ENCODE measurements at regions not wholly inside any gene's neighbourhood (a gene's known extent, or its start where the extent isn't known, plus 50 kb on each side); places are given as distances from the start of the nearest gene placed in this dataset.
"Not testable (repeated sequence)": the region's sequence is repeated elsewhere in the genome, so short reads cannot be mapped to it uniquely, and the experiment has no call there.

DNA sequence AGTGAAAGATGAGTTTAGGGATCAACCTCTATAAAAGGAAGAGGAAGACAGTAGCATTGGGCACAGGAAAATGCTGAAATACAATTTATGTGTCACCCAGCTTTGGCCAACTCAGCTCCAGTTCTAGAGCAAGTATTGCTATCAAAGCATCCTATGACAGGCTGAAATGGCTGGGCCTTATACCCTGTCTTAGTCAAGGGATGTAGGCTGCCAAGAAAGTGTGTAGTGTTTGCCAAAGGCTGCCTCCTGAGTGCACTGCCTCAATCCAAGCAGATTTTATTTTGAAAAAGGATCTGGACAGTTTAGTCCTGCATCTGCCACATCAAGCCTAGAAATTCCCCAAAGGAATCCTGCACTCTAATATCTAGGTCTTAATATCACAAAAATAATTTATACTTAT is 359.9 kb upstream of the ZC3H15 start:
- no peaks in the 10 kb centered on the region for H3K4me1 Mint-ChIP-seq
- no peaks in the 10 kb centered on the region for H3K27me3 Mint-ChIP-seq
- no peak overlapping the region for H3K27ac Mint-ChIP-seq
- ATAC-seq (ENCODE audit: low read depth): no peak
- POLR2A ChIA-PET: no interaction called here
- DNase-seq: no peak
- H3K36me3 Mint-ChIP-seq: no peaks in the 10 kb centered on the region
- no peak overlapping the region for H3K4me3 Mint-ChIP-seq
- no peaks in the 10 kb centered on the region for H3K9me3 Mint-ChIP-seq

DNA sequence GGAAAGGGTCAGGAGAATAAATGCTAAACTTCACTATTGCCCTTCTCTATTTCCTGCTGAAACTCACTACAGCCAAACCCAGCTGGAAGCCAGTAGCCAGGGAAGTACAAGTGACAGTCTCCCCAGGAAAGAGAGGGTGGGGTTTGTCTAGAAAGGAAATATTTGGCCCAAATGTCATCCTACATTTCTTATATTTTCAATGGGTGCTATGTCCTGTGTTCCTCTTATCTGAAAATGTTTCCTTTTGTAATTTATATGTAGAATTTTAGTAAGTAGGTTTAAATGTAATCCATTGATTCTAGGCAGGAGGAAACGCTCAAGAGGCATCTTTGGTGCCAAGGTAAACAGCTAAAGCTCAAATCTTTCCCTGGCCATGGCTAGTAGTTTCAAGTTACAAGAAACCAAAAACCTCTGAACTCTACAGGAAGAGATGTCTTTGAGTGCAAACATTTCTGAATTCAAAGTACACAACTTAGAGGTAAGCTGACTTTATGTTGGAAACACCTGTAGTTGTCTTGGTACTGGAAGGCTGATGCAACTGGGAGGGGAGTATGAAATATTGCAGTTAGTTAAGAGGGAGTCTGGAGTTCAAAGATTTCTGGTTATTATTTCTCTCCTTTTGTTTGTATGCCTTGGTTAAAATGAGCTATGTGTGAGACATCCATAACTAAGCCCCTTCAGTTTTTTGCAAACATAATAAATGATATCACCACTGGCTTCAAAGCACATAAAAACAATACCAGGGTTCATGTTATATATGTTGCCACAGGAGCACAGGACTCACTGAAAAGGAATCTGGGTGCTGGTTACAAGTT is 356.1 kb upstream of the ZC3H15 start:
- Mint-ChIP-seq H3K4me1 (no peaks in the 10 kb centered on the region), H3K36me3 (no peaks in the 10 kb centered on the region), H3K27me3 (no peaks in the 10 kb centered on the region), H3K4me3 (no peak overlapping the region), H3K27ac (no peak overlapping the region), H3K9me3 (peaks cover 1% of the 10 kb centered on the region)
- DNase-seq (no peak), ATAC-seq (ENCODE audit: low read depth) (no peak)
- POLR2A ChIA-PET: no interaction called here

DNA sequence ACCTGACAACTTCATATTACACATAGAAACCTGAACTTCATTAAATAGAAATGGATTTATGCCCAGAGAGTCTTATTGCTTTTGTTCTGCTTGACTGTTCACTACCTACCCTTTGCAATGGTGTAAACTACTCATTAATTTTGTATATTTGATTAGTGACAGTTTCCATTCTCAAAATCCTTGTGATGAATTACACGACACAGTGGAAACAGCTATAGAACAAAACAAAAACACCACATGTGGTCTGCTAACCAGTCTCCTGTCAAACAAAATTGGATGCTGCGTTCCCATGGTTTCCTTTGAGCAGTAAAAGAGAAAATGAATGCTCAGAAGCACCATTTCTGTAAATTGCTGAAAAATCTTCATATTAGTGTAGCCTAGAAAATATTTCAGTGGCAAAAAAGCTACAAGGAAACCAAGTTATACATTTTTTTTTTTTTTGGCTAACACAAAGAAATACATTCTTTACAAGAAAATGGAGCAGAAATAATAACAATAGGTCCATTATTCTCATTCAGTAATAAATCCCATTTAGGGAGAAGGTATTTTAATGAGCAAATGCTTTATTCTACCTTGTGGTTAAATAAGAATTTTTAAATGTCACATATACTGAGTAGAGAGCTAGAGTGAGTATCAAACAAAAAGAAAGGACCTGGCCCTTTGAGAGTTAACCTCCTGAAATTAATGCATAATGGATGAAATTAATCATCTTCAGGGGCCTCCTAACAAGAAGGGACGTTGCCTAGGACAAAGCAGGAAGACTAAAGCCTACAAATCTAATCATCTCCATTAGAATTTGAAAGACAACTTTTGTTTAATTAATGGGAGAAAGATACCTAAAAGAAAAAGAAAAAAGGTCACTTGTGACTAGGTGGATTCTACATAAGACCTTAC is 355.1 kb upstream of the ZC3H15 start:
- Mint-ChIP-seq H3K4me1 (no peaks in the 10 kb centered on the region), H3K27ac (no peak overlapping the region), H3K4me3 (no peak overlapping the region), H3K36me3 (no peaks in the 10 kb centered on the region), H3K27me3 (no peaks in the 10 kb centered on the region), H3K9me3 (peaks cover 1% of the 10 kb centered on the region)
- POLR2A ChIA-PET: no interaction called here
- ATAC-seq (ENCODE audit: low read depth) (no peak), DNase-seq (no peak)

DNA sequence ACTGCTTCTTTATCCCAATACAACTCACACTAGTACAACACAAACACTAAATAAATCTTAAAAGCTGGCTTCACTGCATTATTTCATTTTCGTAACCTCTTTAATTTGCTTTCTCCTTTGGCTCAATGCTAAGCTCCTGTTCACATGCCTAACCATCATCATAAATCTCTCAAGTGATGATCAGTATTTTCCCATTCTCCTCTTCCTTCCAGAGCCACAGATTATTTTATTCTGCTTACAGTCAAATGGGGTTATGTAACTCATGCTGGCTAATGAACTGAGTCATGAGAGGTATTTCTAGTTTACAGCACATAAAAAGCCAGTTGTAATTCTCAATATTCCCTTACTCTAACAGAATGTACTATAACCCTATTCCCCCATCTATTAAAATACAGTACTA is 350.4 kb upstream of the ZC3H15 start:
- H3K4me1 Mint-ChIP-seq: no peaks in the 10 kb centered on the region
- POLR2A ChIA-PET: no interaction called here
- peaks cover 1% of the 10 kb centered on the region for H3K9me3 Mint-ChIP-seq
- H3K27me3 Mint-ChIP-seq: no peaks in the 10 kb centered on the region
- DNase-seq (no peak), ATAC-seq (ENCODE audit: low read depth) (no peak)
- H3K4me3 Mint-ChIP-seq: no peak overlapping the region
- no peaks in the 10 kb centered on the region for H3K36me3 Mint-ChIP-seq
- no peak overlapping the region for H3K27ac Mint-ChIP-seq

DNA sequence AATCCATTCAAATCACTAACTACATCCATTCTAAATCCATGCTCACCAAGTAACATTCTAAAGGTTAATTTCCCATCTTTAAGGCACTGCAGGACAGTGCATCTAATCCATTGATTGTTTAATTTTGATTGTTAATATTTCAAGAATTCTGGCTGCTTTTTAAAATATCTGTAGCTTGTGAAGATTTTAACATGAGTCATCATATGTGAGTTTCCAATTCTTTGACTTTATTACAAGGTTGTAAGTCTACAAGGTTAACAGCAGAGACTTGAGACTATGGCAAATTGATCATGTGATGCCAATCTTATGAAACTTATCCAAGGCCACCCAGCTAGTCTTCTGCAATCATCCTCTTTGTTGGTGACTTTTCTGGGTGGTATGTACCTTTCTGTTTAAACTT is 349.2 kb upstream of the ZC3H15 start:
- ATAC-seq (ENCODE audit: low read depth): no peak
- Mint-ChIP-seq H3K9me3 (peaks cover 1% of the 10 kb centered on the region), H3K36me3 (no peaks in the 10 kb centered on the region), H3K27me3 (no peaks in the 10 kb centered on the region), H3K27ac (no peak overlapping the region), H3K4me3 (no peak overlapping the region), H3K4me1 (no peaks in the 10 kb centered on the region)
- POLR2A ChIA-PET: no interaction called here
- no peak for DNase-seq

DNA sequence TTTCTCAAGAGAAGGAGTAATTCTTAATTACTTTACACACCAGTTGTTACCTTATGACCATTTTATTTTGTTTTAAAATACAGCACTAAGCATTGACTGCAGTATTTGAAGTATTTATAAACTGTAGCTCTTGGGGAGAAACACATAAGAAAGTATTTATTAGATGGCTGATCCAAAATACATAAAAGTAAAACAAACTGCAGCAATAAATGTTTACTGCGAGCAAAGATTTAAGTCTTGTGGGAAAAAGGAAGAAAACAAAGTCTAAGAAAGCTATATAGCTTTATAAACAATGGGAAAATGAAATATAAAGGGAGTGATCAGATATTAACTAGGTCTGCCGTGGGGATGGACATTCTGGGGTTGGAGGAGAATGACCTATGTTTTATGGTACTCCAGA is 347.2 kb upstream of the ZC3H15 start:
- Mint-ChIP-seq H3K4me1 (no peaks in the 10 kb centered on the region), H3K27me3 (no peaks in the 10 kb centered on the region), H3K9me3 (peaks cover 1% of the 10 kb centered on the region), H3K36me3 (no peaks in the 10 kb centered on the region), H3K4me3 (no peak overlapping the region), H3K27ac (no peak overlapping the region)
- DNase-seq: no peak
- POLR2A ChIA-PET: no interaction called here
- ATAC-seq (ENCODE audit: low read depth): no peak

DNA sequence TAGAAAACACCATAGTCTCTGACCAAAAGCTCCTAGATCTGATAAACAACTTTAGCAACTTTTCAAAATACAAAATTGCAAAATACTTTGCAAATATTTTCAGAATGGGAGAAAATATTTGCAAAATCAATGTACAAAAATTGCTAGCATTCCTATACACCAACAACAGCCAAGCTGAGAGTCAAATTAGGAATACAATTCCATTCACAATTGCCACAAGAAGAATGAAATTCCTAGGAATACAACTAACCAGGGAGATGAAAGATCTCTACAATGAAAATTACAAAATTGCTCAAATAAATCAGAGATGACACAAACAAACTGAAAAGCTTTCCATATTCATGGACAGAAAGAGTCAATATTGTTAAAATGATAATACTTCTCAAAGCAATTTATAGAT is 327.0 kb upstream of the ZC3H15 start:
- Mint-ChIP-seq H3K27me3 (no peaks in the 10 kb centered on the region), H3K27ac (no peak overlapping the region), H3K4me1 (no peaks in the 10 kb centered on the region), H3K4me3 (no peak overlapping the region), H3K36me3 (peaks cover 4% of the 10 kb centered on the region), H3K9me3 (no peaks in the 10 kb centered on the region)
- POLR2A ChIA-PET: no interaction called here
- ATAC-seq (ENCODE audit: low read depth) (no peak), DNase-seq (no peak)

DNA sequence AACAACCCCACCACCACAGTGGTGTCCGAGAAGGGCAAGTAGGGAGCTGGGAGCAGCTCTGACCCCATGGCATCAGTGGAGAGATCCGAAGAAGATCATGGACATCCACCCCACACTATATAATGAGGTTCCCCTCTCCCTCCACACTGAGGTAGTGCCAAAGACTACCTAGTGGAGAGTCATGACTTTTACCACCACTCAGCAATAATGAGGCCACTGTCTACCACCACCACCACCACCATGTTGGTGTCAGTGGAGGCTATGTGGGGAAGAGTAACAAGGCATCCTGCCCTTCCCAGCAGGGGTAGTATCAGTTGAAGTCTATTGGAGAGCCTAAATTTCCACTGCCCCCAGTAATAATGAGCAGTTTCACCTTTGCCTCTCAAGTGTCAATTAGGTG is 321.7 kb upstream of the ZC3H15 start:
- POLR2A ChIA-PET: no interaction called here
- ATAC-seq (ENCODE audit: low read depth) (no peak), DNase-seq (no peak)
- no peaks in the 10 kb centered on the region for H3K27me3 Mint-ChIP-seq
- H3K4me1 Mint-ChIP-seq: no peaks in the 10 kb centered on the region
- H3K27ac Mint-ChIP-seq: no peak overlapping the region
- no peak overlapping the region for H3K4me3 Mint-ChIP-seq
- peaks cover 4% of the 10 kb centered on the region for H3K36me3 Mint-ChIP-seq
- H3K9me3 Mint-ChIP-seq: peaks cover 2% of the 10 kb centered on the region

DNA sequence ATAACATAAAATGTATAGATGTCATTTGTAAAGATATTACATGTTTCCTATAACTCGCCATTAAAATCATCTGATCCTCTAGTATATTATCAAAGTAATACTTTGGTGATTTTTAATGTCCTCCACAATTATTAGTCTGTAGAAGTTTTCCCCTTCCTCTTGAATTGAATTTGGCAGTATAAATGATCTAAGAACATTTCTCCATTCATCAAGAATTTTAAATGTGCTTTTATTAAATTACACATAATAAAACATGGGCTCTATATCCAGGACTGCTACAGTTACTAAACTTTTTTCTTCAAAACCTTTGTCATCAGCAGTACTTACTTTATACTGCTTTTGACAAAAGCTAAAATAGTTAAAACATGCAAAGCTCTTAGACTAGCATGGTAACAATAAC is 315.4 kb upstream of the ZC3H15 start:
- DNase-seq: no peak
- no peak for ATAC-seq (ENCODE audit: low read depth)
- Mint-ChIP-seq H3K4me3 (no peak overlapping the region), H3K36me3 (no peaks in the 10 kb centered on the region), H3K27me3 (no peaks in the 10 kb centered on the region), H3K9me3 (peaks cover 2% of the 10 kb centered on the region), H3K4me1 (no peaks in the 10 kb centered on the region), H3K27ac (no peak overlapping the region)
- POLR2A ChIA-PET: no interaction called here

DNA sequence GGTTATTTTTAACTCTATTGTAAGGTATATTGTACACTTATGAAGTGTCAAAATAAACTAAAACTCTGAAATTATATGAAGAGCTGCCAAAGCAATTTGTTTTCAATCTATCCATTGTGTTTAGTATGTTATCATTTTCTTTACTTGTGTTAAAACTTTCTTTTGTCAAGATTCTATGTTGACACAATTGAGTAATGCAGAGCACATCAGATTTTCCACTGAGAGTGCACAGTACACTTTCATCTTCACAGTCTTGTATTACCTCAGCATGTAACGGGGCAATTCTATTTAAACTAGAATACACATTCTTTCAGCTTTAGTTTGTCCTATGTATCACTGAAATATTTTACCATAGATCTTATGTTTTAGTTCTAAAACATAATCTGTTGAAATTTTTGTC is 304.4 kb upstream of the ZC3H15 start:
- Mint-ChIP-seq H3K36me3 (no peaks in the 10 kb centered on the region), H3K27ac (no peak overlapping the region), H3K4me3 (no peak overlapping the region), H3K4me1 (no peaks in the 10 kb centered on the region), H3K9me3 (peaks cover 2% of the 10 kb centered on the region), H3K27me3 (no peaks in the 10 kb centered on the region)
- POLR2A ChIA-PET: no interaction called here
- DNase-seq (no peak), ATAC-seq (ENCODE audit: low read depth) (no peak)

DNA sequence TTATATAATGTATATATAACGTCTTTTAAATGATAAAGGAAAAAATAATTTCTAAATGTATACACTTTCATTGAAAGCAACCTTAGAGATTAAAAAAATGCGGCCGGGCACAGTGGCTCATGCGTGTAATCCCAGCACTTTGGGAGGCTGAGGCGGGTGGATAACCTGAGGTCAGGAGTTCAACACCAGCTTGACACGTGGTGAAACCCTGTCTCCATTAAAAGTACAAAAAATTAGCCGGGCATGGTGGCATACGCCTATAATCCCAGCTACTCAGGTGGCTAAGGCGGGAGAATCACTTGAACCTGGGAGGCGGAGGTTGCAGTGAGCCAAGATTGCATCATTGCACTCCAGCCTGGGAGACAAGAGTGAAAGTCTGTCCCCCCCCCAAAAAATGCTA is 303.7 kb upstream of the ZC3H15 start:
- not testable (repeated sequence) for H3K27ac Mint-ChIP-seq

DNA sequence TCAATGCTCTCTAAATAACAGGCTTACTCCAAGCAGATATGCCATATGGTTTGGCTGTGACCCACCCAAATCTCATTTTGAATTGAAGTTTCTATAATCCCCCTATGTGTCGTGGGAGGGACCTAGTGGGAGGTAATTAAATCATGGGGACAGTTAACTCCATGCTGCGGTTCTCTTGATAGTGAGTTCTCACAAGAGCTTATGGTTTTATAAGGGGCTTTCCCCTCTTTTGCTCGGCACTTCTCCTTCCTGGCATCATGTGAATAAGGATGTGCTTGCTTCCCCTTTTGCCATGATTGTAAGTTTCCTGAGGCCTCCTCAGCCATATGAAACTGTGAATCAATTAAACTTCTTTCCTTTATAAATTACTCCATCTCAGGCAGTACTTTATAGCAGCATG is 302.7 kb upstream of the ZC3H15 start:
- Mint-ChIP-seq H3K4me1 (no peaks in the 10 kb centered on the region), H3K9me3 (peaks cover 4% of the 10 kb centered on the region), H3K27me3 (no peaks in the 10 kb centered on the region), H3K4me3 (no peak overlapping the region), H3K27ac (no peak overlapping the region), H3K36me3 (no peaks in the 10 kb centered on the region)
- POLR2A ChIA-PET: no interaction called here
- no peak for DNase-seq
- ATAC-seq (ENCODE audit: low read depth): no peak

More for the DNA sequence above, 303.7 kb upstream of the ZC3H15 start:
- H3K4me3 Mint-ChIP-seq; H3K4me1 Mint-ChIP-seq; H3K9me3 Mint-ChIP-seq; POLR2A ChIA-PET; H3K27me3 Mint-ChIP-seq; H3K36me3 Mint-ChIP-seq; DNase-seq; ATAC-seq (ENCODE audit: low read depth): not testable (repeated sequence)

DNA sequence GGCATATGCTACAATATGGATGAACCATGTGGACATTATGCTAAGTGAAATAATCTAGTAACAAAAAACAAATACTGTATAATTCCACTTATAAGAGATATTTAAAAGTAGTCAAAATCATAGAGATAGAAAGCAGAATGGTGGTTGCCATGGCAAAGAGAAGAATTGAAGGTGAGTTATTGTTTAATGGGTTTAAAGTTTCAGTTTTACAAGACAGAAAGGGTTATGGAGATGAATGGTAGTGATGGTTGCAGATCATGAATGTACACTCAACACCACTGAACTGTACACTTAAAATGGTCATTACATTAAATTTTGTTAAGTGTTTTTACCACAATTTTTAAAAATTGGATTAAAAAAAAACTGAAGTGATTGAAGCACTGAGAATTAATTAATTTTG is 298.2 kb upstream of the ZC3H15 start:
- DNase-seq: no peak
- Mint-ChIP-seq H3K4me1 (no peaks in the 10 kb centered on the region), H3K27ac (no peak overlapping the region), H3K27me3 (no peaks in the 10 kb centered on the region), H3K36me3 (no peaks in the 10 kb centered on the region), H3K9me3 (peaks cover 2% of the 10 kb centered on the region), H3K4me3 (no peak overlapping the region)
- no peak for ATAC-seq (ENCODE audit: low read depth)
- POLR2A ChIA-PET: no interaction called here

DNA sequence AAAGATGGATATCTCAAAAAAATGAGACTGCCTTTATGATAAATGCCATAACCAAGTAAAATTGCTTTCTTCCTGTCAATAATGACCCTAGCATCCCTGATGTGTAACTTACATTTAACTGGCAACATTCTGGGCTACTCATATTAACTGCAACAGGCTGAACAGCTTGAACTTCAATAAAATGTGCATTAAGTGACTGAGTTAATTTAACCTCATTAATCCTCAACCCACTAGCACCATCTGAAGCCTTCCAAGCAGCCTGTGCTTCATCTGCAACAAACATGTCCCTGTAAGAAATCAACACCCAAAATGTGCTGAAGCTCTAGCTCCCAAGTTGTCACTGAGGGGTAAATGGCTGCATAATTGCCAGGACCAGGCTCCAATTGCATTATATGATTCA is 296.2 kb upstream of the ZC3H15 start:
- Mint-ChIP-seq H3K4me3 (no peak overlapping the region), H3K4me1 (no peaks in the 10 kb centered on the region), H3K27me3 (no peaks in the 10 kb centered on the region), H3K27ac (no peak overlapping the region), H3K9me3 (peaks cover 2% of the 10 kb centered on the region), H3K36me3 (no peaks in the 10 kb centered on the region)
- POLR2A ChIA-PET: no interaction called here
- ATAC-seq (ENCODE audit: low read depth) (no peak), DNase-seq (no peak)
